HCT116 (cell line): ENCODE measurements at regions not wholly inside any gene's neighbourhood (a gene's known extent, or its start where the extent isn't known, plus 50 kb on each side); places are given as distances from the start of the nearest gene placed in this dataset.

ENCODE experiments used
- ATAC-seq: fragments of 200-7000 bp; cut with Tn5 transposase; 2 replicates; pipeline ENCODE4 v1.9.1; 2020; ENCODE audit warnings: mild to moderate bottlenecking, moderate library complexity
- BruUV-seq: library from RNA; stranded (reverse); fragments of 400-500 nt; replicated peaks from 2 replicates; lab custom pipeline; 2021; lab: Mats Ljungman, UMichigan
- CTCF ChIA-PET: fragments of 300-600 bp; sonication (Branson Sonifier 250); formaldehyde crosslinking; loops from one replicate; lab custom pipeline; 2021; ENCODE audit warnings: antibody characterized with exemption; lab: Charles Lee
- POLR2A ChIA-PET: fragments of 300-600, 350-600 bp; sonication (Branson Sonifier 250); formaldehyde crosslinking; loops from one replicate; lab custom pipeline; 2021; ENCODE audit warnings: antibody characterized with exemption; lab: Charles Lee
- RAD21 ChIA-PET, 2 experiments: fragments of 300-600 bp; sonication (Branson Sonifier 250); formaldehyde crosslinking; loops; one replicate each; lab custom pipeline; 2023; ENCODE audit warnings: low total read pairs in 2 of 2; ENCODE audit not compliant: uncharacterized antibody in 2 of 2, unreplicated experiment in 2 of 2, low non-redundant PET in 1 of 2; lab: Charles Lee
- DNase-seq: peaks from one replicate; pipeline ENCODE4 v3.0.0-alpha.2; 2010; ENCODE audit warnings: low read depth, low spot score
- H2AFZ ChIP-seq: fragments of 200-600 bp; shearing (Covaris generic), sonication (generic); 2 replicates; pipeline ENCODE4 v1.6.1; 2017; ENCODE audit warnings: low read depth, mixed run types, mixed read lengths, antibody characterized with exemption, low read length; ENCODE audit not compliant: poor library complexity, severe bottlenecking
- H3K27ac ChIP-seq: 2 replicates; pipeline ENCODE4 v1.5.1; 2012; ENCODE audit warnings: low read depth, low read length
- H3K27me3 ChIP-seq: fragments of 200-600 bp; sonication (generic); 2 replicates; pipeline ENCODE4 v1.6.1; 2016; ENCODE audit warnings: mixed run types, low read length, mixed read lengths; ENCODE audit not compliant: insufficient read depth
- H3K36me3 ChIP-seq, 2 experiments: fragments of 200-500 bp in 1 of 2; fragments of 200-600 bp in 1 of 2; sonication (Bioruptor generic) in 1 of 2; sonication (generic) in 1 of 2; 2 replicates each; pipeline versions ENCODE4 v1.5.1 to v1.6.1; 2014 to 2016; ENCODE audit warnings: low read length in 2 of 2, inconsistent platforms in 1 of 2, mixed read lengths in 1 of 2, mixed run types in 1 of 2; ENCODE audit not compliant: insufficient read depth in 2 of 2, control insufficient read depth in 1 of 2
- H3K4me1 ChIP-seq, 2 experiments: fragments of 200-600 bp in 1 of 2; sonication (generic) in 1 of 2; 2 replicates each; pipeline versions ENCODE4 v1.5.1 to v1.6.1; 2012 to 2017; ENCODE audit warnings: low read length in 2 of 2, inconsistent platforms in 1 of 2, mild to moderate bottlenecking in 1 of 2, mixed read lengths in 1 of 2, mixed run types in 1 of 2, moderate library complexity in 1 of 2; ENCODE audit not compliant: insufficient read depth in 2 of 2, control insufficient read depth in 1 of 2
- H3K4me2 ChIP-seq: fragments of 200-600 bp; sonication (generic); 2 replicates; pipeline ENCODE4 v1.6.1; 2017; ENCODE audit warnings: mixed run types, low read length, mixed read lengths
- H3K4me3 ChIP-seq, 2 experiments: fragments of 200-600 bp in 1 of 2; sonication (generic) in 1 of 2; replicated peaks in 1 of 2; 2 replicates each; pipeline ENCODE4 v1.5.1; 2011 to 2016; ENCODE audit warnings: low read length in 2 of 2, control low read depth in 1 of 2, low read depth in 1 of 2, mild to moderate bottlenecking in 1 of 2, mixed read lengths in 1 of 2, mixed run types in 1 of 2
- H3K79me2 ChIP-seq: fragments of 200-600 bp; sonication (generic); 2 replicates; pipeline ENCODE4 v1.6.1; 2017; ENCODE audit warnings: mild to moderate bottlenecking, mixed run types, low read length, moderate library complexity, mixed read lengths; ENCODE audit not compliant: insufficient read depth
- H3K9ac ChIP-seq: fragments of 200-600 bp; sonication (generic); 2 replicates; pipeline ENCODE4 v1.6.1; 2016; ENCODE audit warnings: low read length, mixed read lengths
- H3K9me2 ChIP-seq: fragments of 200-600 bp; sonication (generic), shearing (Covaris generic); 2 replicates; pipeline ENCODE4 v1.6.1; 2017; ENCODE audit warnings: mixed run types, mild to moderate bottlenecking, moderate library complexity; ENCODE audit not compliant: insufficient read depth
- H3K9me3 ChIP-seq, 2 experiments: fragments of 200-500 bp in 1 of 2; fragments of 200-600 bp in 1 of 2; sonication (Bioruptor generic) in 1 of 2; sonication (generic) in 1 of 2; 2 replicates each; pipeline ENCODE4 v1.6.1; 2014 to 2017; ENCODE audit warnings: low read length in 2 of 2, mixed read lengths in 2 of 2, inconsistent platforms in 1 of 2, low read depth in 1 of 2, mild to moderate bottlenecking in 1 of 2, mixed run types in 1 of 2, moderate library complexity in 1 of 2; ENCODE audit not compliant: control insufficient read depth in 1 of 2, insufficient read depth in 1 of 2
- H4K20me1 ChIP-seq: fragments of 200-600 bp; sonication (generic), shearing (Covaris generic); 2 replicates; pipeline ENCODE4 v1.6.1; 2017; ENCODE audit warnings: mixed run types, mild to moderate bottlenecking, moderate library complexity; ENCODE audit not compliant: insufficient read depth
- CBX3 ChIP-seq: IDR thresholded peaks from 2 replicates; pipeline ENCODE4 v1.6.1; 2012; ENCODE audit warnings: low read depth
- CTCF ChIP-seq, 3 experiments: fragments of 200-600 bp in 1 of 3; sonication (generic) in 1 of 3; IDR thresholded peaks in 2 of 3; conservative IDR thresholded peaks in 1 of 3; 2 replicates each; pipeline ENCODE4 v1.5.1; 2012 to 2017; ENCODE audit warnings: low read depth in 2 of 3, low read length in 2 of 3, antibody characterized with exemption in 1 of 3, borderline replicate concordance in 1 of 3, control low read depth in 1 of 3, mild to moderate bottlenecking in 1 of 3, mixed read lengths in 1 of 3, mixed run types in 1 of 3, moderate library complexity in 1 of 3; ENCODE audit not compliant: insufficient read depth in 1 of 3
- EZH2phosphoT487 ChIP-seq: fragments of 200-600 bp; IDR thresholded peaks from 2 replicates; pipeline ENCODE4 v1.6.1; 2018; ENCODE audit warnings: antibody characterized with exemption, borderline replicate concordance
- POLR2AphosphoS5 ChIP-seq: IDR thresholded peaks from 2 replicates; pipeline ENCODE4 v1.6.1; 2011; ENCODE audit warnings: mild to moderate bottlenecking, low read depth, low read length, moderate library complexity
- SP1 ChIP-seq: IDR thresholded peaks from 2 replicates; pipeline ENCODE4 v1.6.1; 2012; ENCODE audit warnings: low read depth
- intact Hi-C: fragments of 100-400 bp; cut with micrococcal nuclease; formaldehyde crosslinking; loops from 2 replicates; pipeline ENCODE4 v1.10.0; 2022
- TF ChIP-seq, protein P1 (sequence below): IDR thresholded peaks from 2 replicates; pipeline ENCODE4 v1.6.1; 2012
- TF ChIP-seq, protein P2 (sequence below): IDR thresholded peaks from 2 replicates; pipeline ENCODE4 v1.6.1; 2011; ENCODE audit warnings: mild to moderate bottlenecking, low read length, moderate library complexity; ENCODE audit not compliant: insufficient replicate concordance; ENCODE audit errors: extremely low read depth

DNA sequence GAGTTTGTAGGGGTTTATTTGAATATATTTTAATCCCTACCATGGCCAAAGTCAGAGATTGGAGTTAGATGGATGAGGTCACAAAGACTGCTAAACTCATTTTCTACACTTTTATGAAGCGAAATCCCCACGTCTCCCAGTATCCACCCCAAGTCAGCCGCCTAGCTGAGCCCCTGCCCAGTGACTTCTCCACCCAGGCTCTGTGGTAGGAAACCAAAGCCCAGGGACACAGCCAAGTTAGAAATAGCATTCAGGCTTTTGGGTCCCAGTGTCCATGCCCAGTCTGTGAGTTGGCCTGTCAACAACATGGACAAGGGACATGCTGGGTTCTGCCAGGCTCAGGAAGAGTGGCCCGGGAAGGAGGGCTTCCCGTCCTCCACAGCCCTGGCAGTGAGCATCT is 474.0 kb downstream of the FOXO1 start:
- no peaks in the 10 kb centered on the region for H3K79me2 ChIP-seq
- ChIA-PET CTCF (no interaction called here), POLR2A (no interaction called here), RAD21 (no interaction called here)
- no peaks in the 10 kb centered on the region for H3K27me3 ChIP-seq
- TF ChIP-seq, protein P1, sequence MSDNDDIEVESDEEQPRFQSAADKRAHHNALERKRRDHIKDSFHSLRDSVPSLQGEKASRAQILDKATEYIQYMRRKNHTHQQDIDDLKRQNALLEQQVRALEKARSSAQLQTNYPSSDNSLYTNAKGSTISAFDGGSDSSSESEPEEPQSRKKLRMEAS = no peak
- TF ChIP-seq POLR2AphosphoS5 = no peak
- TF ChIP-seq EZH2phosphoT487 = no peak
- TF ChIP-seq CTCF (IDR thresholded peaks at IDR 0.05 in 2 of 3, conservative IDR thresholded peaks at IDR 0.05 in 1 of 3; ENCODE audit: borderline replicate concordance in 1 of 3, insufficient read depth in 1 of 3, low read depth in 2 of 3, low read length in 2 of 3) = no peak
- TF ChIP-seq CBX3 = no peak
- TF ChIP-seq SP1 = no peak
- TF ChIP-seq, protein P2, sequence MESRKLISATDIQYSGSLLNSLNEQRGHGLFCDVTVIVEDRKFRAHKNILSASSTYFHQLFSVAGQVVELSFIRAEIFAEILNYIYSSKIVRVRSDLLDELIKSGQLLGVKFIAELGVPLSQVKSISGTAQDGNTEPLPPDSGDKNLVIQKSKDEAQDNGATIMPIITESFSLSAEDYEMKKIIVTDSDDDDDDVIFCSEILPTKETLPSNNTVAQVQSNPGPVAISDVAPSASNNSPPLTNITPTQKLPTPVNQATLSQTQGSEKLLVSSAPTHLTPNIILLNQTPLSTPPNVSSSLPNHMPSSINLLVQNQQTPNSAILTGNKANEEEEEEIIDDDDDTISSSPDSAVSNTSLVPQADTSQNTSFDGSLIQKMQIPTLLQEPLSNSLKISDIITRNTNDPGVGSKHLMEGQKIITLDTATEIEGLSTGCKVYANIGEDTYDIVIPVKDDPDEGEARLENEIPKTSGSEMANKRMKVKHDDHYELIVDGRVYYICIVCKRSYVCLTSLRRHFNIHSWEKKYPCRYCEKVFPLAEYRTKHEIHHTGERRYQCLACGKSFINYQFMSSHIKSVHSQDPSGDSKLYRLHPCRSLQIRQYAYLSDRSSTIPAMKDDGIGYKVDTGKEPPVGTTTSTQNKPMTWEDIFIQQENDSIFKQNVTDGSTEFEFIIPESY = no peak
- ATAC-seq = no peak
- H3K9me3 ChIP-seq = no peaks in the 10 kb centered on the region
- no peaks in the 10 kb centered on the region for H4K20me1 ChIP-seq
- H3K9ac ChIP-seq = no peak overlapping the region
- no peaks in the 10 kb centered on the region for H3K9me2 ChIP-seq
- H3K4me3 ChIP-seq = no peak overlapping the region
- intact Hi-C loops = no loop called here
- no peak for DNase-seq
- no peaks in the 10 kb centered on the region for H3K4me1 ChIP-seq
- no peak overlapping the region for H2AFZ ChIP-seq
- no peaks in the 10 kb centered on the region for H3K36me3 ChIP-seq
- no peak overlapping the region for H3K27ac ChIP-seq
- H3K4me2 ChIP-seq = no peak overlapping the region
- BruUV-seq = no TSS peak
